HepG2 (cell line): ENCODE measurements at regions not wholly inside any gene's neighbourhood (a gene's known extent, or its start where the extent isn't known, plus 50 kb on each side); places are given as distances from the start of the nearest gene placed in this dataset.

Source experiments
- ATAC-seq: fragments of 200-7000 bp; cut with Tn5 transposase; 3 replicates; pipeline ENCODE4 v1.9.1; 2020; ENCODE audit warnings: mild to moderate bottlenecking, moderate library complexity
- BruUV-seq: library from RNA; stranded (reverse); fragments of 400-500 nt; replicated peaks from 2 replicates; lab custom pipeline; 2021; lab: Mats Ljungman, UMichigan
- CTCF ChIA-PET: fragments of 300-600 bp; formaldehyde crosslinking; extraction: SDS; loops from one replicate; lab custom pipeline; 2021; ENCODE audit warnings: low total read pairs, inconsistent platforms, low intra/inter-chr PET ratio; lab: Yijun Ruan, JAX
- POLR2A ChIA-PET: fragments of 350-600 bp; sonication (Branson Sonifier 250); formaldehyde crosslinking; loops from one replicate; lab custom pipeline; 2020; ENCODE audit warnings: antibody characterized with exemption, inconsistent platforms; lab: Yijun Ruan, JAX
- DNase-seq: peaks from one replicate; pipeline ENCODE4 v3.0.0-alpha.2; 2015; ENCODE audit warnings: low spot score
- FAIRE-seq: peaks from 3 replicates; lab custom pipeline; 2011; peaks lifted over from hg19 to GRCh38; lab: Jason Lieb, UNC
- H2AFZ ChIP-seq: one replicate; pipeline ENCODE4 v1.6.1; 2011; ENCODE audit warnings: low read length, inconsistent platforms
- H3K27ac ChIP-seq: fragments of 300-600 bp; 3 replicates; pipeline ENCODE4 v1.8.0; 2011; ENCODE audit warnings: mixed run types, mild to moderate bottlenecking, mixed read lengths, low read length, inconsistent platforms; ENCODE audit not compliant: insufficient read depth; ENCODE audit errors: extremely low read length
- H3K27me3 ChIP-seq, 2 experiments: fragments of 200-600 bp in 1 of 2; 2 replicates in 1 of 2; 3 replicates in 1 of 2; pipeline versions ENCODE4 v1.6.0 to v1.8.0; 2011; ENCODE audit warnings: low read length in 2 of 2, mild to moderate bottlenecking in 2 of 2, moderate library complexity in 2 of 2, inconsistent platforms in 1 of 2; ENCODE audit not compliant: insufficient read depth in 2 of 2, control insufficient read depth in 1 of 2
- H3K36me3 ChIP-seq, 2 experiments: fragments of 200-600 bp in 1 of 2; replicated peaks in 1 of 2; 2 replicates in 1 of 2; 3 replicates in 1 of 2; pipeline versions ENCODE4 v1.5.1 to v1.8.0; 2011; ENCODE audit warnings: low read length in 2 of 2, inconsistent platforms in 1 of 2; ENCODE audit not compliant: insufficient read depth in 2 of 2, control insufficient read depth in 1 of 2
- H3K4me1 ChIP-seq: 2 replicates; pipeline ENCODE4 v1.5.1; 2012; ENCODE audit warnings: low read length, inconsistent platforms; ENCODE audit not compliant: insufficient read depth
- H3K4me2 ChIP-seq: 2 replicates; pipeline ENCODE4 v1.6.0; 2011; ENCODE audit warnings: low read depth, low read length, inconsistent platforms
- H3K4me3 ChIP-seq, 3 experiments: fragments of 200-600 bp in 1 of 3; sonication (generic), shearing (Covaris generic) in 1 of 3; replicated peaks in 1 of 3; 2 replicates each; pipeline ENCODE4 v1.5.1; 2011 to 2016; ENCODE audit warnings: low read length in 3 of 3, inconsistent platforms in 2 of 3, low read depth in 2 of 3, mild to moderate bottlenecking in 2 of 3, control low read depth in 1 of 3, mixed read lengths in 1 of 3; ENCODE audit not compliant: insufficient read depth in 1 of 3
- H3K79me2 ChIP-seq: one replicate; pipeline ENCODE4 v1.6.1; 2011; ENCODE audit warnings: low read length, inconsistent platforms; ENCODE audit not compliant: insufficient read depth
- H3K9ac ChIP-seq: 2 replicates; pipeline ENCODE4 v1.6.0; 2011; ENCODE audit warnings: mild to moderate bottlenecking, low read depth, low read length, inconsistent platforms; ENCODE audit not compliant: insufficient read depth
- H3K9me3 ChIP-seq: 2 replicates; pipeline ENCODE4 v1.5.1; 2012; ENCODE audit warnings: mild to moderate bottlenecking, low read length
- H4K20me1 ChIP-seq: 2 replicates; pipeline ENCODE4 v1.6.0; 2011; ENCODE audit warnings: inconsistent platforms, mild to moderate bottlenecking, low read length, moderate library complexity; ENCODE audit not compliant: insufficient read depth
- AKAP8 ChIP-seq: sonication (generic); formaldehyde crosslinking; IDR thresholded peaks from 2 replicates; pipeline ENCODE4 v1.5.1; 2020; ENCODE audit warnings: mild to moderate bottlenecking, missing genetic modification reagents
- HDAC2 ChIP-seq: sonication (generic); formaldehyde crosslinking; IDR thresholded peaks from 2 replicates; pipeline ENCODE4 v1.4.0; 2020; ENCODE audit warnings: missing genetic modification reagents
- MYNN ChIP-seq: sonication (generic); formaldehyde crosslinking; IDR thresholded peaks from 2 replicates; pipeline ENCODE4 v1.4.0; 2020; ENCODE audit warnings: mild to moderate bottlenecking, low read depth, missing genetic modification reagents
- NR1H2 ChIP-seq: sonication (generic); formaldehyde crosslinking; IDR thresholded peaks from 2 replicates; pipeline ENCODE4 v1.8.1; 2022; ENCODE audit warnings: low read depth, missing genetic modification reagents, borderline replicate concordance
- POLR2AphosphoS2 ChIP-seq: IDR thresholded peaks from 2 replicates; pipeline ENCODE4 v1.6.1; 2011; ENCODE audit warnings: low read depth, low read length, improper control_type of control experiment
- XBP1 ChIP-seq: sonication (generic); formaldehyde crosslinking; IDR thresholded peaks from 2 replicates; pipeline ENCODE4 v1.5.0; 2020; ENCODE audit warnings: missing genetic modification reagents
- ZNF143 ChIP-seq: sonication (generic); formaldehyde crosslinking; IDR thresholded peaks from 2 replicates; pipeline ENCODE4 v1.4.0; 2020; ENCODE audit warnings: missing genetic modification reagents
- ZSCAN21 ChIP-seq: sonication (generic); formaldehyde crosslinking; IDR thresholded peaks from 2 replicates; pipeline ENCODE4 v1.8.0; 2022; ENCODE audit warnings: mild to moderate bottlenecking, missing genetic modification reagents, moderate library complexity, borderline replicate concordance
- whole genome bisulfite sequencing: methylation state at CpG from one replicate; pipeline ENCODE4 v1.1.6; 2017; ENCODE audit warnings: low lambda C conversion rate; 5-methylcytosine and 5-hydroxymethylcytosine counted together
- in situ Hi-C: cut with HindIII; loops from 2 replicates; pipeline ENCODE4 v1.10.0; 2017; ENCODE audit warnings: low pct_unique_long_range_greater_than_20kb; ENCODE audit not compliant: extremely low pct_ligation_motif_present
- intact Hi-C: fragments of 100-400 bp; cut with micrococcal nuclease; formaldehyde crosslinking; loops from one replicate; pipeline ENCODE4 v1.10.0; 2022; ENCODE audit not compliant: unreplicated experiment
- TF ChIP-seq, protein P1 (sequence below): sonication (generic); formaldehyde crosslinking; IDR thresholded peaks from 2 replicates; pipeline ENCODE4 v1.5.0; 2020; ENCODE audit warnings: mild to moderate bottlenecking, missing genetic modification reagents, moderate library complexity
- TF ChIP-seq, protein P2 (sequence below): sonication (generic); formaldehyde crosslinking; IDR thresholded peaks from 2 replicates; pipeline ENCODE4 v1.8.0; 2023; ENCODE audit warnings: mild to moderate bottlenecking, missing genetic modification reagents
- TF ChIP-seq, protein P3 (sequence below): sonication (generic); formaldehyde crosslinking; conservative IDR thresholded peaks from 2 replicates; pipeline ENCODE4 v1.4.0; 2020; ENCODE audit warnings: missing genetic modification reagents
- TF ChIP-seq, protein P4 (sequence below): sonication (generic); formaldehyde crosslinking; IDR thresholded peaks from 2 replicates; pipeline ENCODE4 v1.4.0; 2020; ENCODE audit warnings: missing genetic modification reagents

DNA sequence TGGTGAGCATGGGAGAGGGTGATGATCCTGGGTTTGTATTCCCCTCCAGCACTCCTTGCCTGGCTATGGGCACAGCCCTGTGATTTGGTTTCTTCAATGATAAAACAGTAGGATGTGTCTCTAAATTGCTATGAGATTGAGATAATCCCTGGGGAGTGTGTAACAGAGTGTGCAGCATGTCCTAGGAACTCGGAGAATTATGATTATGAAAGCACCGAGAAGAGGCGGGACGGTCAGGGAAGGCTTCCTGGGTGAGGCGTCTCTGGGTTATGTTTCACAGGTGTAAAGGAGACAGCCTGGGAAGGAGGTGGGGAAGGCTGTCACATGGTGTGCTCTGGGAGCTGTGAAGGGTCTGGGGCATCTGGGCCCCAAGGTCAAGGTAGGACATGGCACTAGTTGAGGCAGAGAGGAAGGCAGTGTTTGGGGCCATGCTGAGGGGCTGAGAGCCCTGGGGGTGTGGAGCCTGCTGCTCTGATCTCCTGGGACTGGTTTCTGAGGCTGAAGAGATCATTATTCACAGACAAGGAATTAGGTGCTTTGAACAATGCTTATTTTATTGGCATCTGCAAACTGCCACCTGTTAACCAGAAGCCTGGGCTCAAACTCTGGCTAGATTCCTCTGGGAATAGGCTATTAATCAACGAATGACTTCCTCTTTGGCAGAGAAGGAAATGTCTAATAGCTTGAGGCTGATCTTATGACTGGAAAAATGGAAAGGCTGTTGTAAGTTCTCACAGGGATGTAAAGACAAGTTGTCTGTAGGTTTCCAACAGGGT lies 73.8 kb upstream of the IL12B start:
- no peak overlapping the region for H3K4me3 ChIP-seq
- no peak for ATAC-seq
- in situ Hi-C loops: no loop called here
- H3K4me1 ChIP-seq: no peaks in the 10 kb centered on the region
- no peak for DNase-seq
- POLR2A ChIA-PET: no interaction called here
- CTCF ChIA-PET: no interaction called here
- H2AFZ ChIP-seq: no peak overlapping the region
- no peak overlapping the region for H3K4me2 ChIP-seq
- H3K27me3 ChIP-seq: peaks cover 0 to 9% of the 10 kb centered on the region in 2 experiments; a peak in 3 of 5 replicates
- 36% methylated on average over 6 of the region's 6 CpGs for WGBS
- no peaks in the 10 kb centered on the region for H4K20me1 ChIP-seq
- no peak overlapping the region for H3K27ac ChIP-seq
- no peak for FAIRE-seq
- H3K9me3 ChIP-seq: no peaks in the 10 kb centered on the region
- intact Hi-C loops: no loop called here
- TF ChIP-seq, protein P1, sequence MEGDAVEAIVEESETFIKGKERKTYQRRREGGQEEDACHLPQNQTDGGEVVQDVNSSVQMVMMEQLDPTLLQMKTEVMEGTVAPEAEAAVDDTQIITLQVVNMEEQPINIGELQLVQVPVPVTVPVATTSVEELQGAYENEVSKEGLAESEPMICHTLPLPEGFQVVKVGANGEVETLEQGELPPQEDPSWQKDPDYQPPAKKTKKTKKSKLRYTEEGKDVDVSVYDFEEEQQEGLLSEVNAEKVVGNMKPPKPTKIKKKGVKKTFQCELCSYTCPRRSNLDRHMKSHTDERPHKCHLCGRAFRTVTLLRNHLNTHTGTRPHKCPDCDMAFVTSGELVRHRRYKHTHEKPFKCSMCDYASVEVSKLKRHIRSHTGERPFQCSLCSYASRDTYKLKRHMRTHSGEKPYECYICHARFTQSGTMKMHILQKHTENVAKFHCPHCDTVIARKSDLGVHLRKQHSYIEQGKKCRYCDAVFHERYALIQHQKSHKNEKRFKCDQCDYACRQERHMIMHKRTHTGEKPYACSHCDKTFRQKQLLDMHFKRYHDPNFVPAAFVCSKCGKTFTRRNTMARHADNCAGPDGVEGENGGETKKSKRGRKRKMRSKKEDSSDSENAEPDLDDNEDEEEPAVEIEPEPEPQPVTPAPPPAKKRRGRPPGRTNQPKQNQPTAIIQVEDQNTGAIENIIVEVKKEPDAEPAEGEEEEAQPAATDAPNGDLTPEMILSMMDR (CRISPR knock-in tag): no peak
- no peak for TF ChIP-seq POLR2AphosphoS2
- no peaks in the 10 kb centered on the region for H3K79me2 ChIP-seq
- no peaks in the 10 kb centered on the region for H3K36me3 ChIP-seq
- H3K9ac ChIP-seq: no peak overlapping the region
- no TSS peak for BruUV-seq

DNA sequence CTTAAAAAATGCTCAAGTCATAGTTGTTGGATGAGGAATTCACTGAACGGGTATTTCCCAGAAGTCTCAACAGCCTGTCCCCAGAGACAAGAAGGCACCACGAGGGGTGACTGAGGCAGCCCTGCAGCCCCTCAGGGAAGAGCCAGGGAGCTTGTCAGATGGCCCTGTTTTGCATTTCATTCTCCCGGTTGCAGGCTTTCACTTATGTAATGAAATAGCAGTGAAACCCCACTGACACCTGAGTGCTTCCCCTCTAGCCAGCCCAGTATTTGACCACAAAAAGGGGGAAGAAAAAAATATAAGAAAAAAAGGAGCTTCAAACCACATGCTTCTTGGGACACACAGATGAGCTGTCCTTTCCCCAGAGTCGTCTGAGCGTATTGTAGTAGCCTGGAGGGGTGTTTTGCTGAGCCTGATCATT lies 75.3 kb upstream of the IL12B start:
- Histone ChIP-seq H3K9me3 (no peaks in the 10 kb centered on the region), H3K9ac (no peak overlapping the region), H3K4me1 (no peaks in the 10 kb centered on the region), H4K20me1 (no peaks in the 10 kb centered on the region), H3K36me3 (no peaks in the 10 kb centered on the region), H3K4me3 (no peak overlapping the region), H3K27me3 (peaks cover 0 to 9% of the 10 kb centered on the region in 2 experiments; a peak in 3 of 5 replicates), H2AFZ (no peak overlapping the region), H3K4me2 (no peak overlapping the region), H3K79me2 (no peaks in the 10 kb centered on the region), H3K27ac (no peak overlapping the region)
- CTCF ChIA-PET: no interaction called here
- DNase-seq (no peak), FAIRE-seq (no peak), ATAC-seq (no peak)
- in situ Hi-C loops (no loop called here), intact Hi-C loops (no loop called here)
- no TSS peak for BruUV-seq
- WGBS: 5% methylated on average over 5 of the region's 5 CpGs
- POLR2A ChIA-PET: no interaction called here
- TF ChIP-seq AKAP8 (CRISPR knock-in tag) (no peak), HDAC2 (CRISPR knock-in tag) (no peak), XBP1 (no peak), MYNN (CRISPR knock-in tag) (no peak), NR1H2 (CRISPR knock-in tag) (no peak), ZNF143 (no peak), ZSCAN21 (no peak)
- TF ChIP-seq, protein P2, sequence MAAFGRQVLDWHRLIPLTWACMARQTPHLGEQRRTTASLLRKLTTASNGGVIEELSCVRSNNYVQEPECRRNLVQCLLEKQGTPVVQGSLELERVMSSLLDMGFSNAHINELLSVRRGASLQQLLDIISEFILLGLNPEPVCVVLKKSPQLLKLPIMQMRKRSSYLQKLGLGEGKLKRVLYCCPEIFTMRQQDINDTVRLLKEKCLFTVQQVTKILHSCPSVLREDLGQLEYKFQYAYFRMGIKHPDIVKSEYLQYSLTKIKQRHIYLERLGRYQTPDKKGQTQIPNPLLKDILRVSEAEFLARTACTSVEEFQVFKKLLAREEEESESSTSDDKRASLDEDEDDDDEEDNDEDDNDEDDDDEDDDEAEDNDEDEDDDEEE (CRISPR knock-in tag): no peak
- TF ChIP-seq, protein P3, sequence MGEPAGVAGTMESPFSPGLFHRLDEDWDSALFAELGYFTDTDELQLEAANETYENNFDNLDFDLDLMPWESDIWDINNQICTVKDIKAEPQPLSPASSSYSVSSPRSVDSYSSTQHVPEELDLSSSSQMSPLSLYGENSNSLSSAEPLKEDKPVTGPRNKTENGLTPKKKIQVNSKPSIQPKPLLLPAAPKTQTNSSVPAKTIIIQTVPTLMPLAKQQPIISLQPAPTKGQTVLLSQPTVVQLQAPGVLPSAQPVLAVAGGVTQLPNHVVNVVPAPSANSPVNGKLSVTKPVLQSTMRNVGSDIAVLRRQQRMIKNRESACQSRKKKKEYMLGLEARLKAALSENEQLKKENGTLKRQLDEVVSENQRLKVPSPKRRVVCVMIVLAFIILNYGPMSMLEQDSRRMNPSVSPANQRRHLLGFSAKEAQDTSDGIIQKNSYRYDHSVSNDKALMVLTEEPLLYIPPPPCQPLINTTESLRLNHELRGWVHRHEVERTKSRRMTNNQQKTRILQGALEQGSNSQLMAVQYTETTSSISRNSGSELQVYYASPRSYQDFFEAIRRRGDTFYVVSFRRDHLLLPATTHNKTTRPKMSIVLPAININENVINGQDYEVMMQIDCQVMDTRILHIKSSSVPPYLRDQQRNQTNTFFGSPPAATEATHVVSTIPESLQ: no peak
- TF ChIP-seq, protein P4, sequence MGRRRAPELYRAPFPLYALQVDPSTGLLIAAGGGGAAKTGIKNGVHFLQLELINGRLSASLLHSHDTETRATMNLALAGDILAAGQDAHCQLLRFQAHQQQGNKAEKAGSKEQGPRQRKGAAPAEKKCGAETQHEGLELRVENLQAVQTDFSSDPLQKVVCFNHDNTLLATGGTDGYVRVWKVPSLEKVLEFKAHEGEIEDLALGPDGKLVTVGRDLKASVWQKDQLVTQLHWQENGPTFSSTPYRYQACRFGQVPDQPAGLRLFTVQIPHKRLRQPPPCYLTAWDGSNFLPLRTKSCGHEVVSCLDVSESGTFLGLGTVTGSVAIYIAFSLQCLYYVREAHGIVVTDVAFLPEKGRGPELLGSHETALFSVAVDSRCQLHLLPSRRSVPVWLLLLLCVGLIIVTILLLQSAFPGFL (CRISPR knock-in tag): no peak
